IMR-90 (cell line): ENCODE measurements at regions not wholly inside any gene's neighbourhood (a gene's known extent, or its start where the extent isn't known, plus 50 kb on each side); places are given as distances from the start of the nearest gene placed in this dataset.

Experiments used
- ATAC-seq: fragments of 200-7000 bp; cut with Tn5 transposase; 2 replicates; pipeline ENCODE4 v1.9.1; 2020; ENCODE audit warnings: low read depth, mild to moderate bottlenecking, moderate library complexity
- BruUV-seq: library from RNA; stranded (reverse); fragments of 400-500 nt; replicated peaks from 2 replicates; lab custom pipeline; 2021; lab: Mats Ljungman, UMichigan
- CTCF ChIA-PET: fragments of 300-600 bp; formaldehyde crosslinking; extraction: SDS; loops from one replicate; lab custom pipeline; 2021; ENCODE audit warnings: antibody characterized with exemption; lab: Yijun Ruan, JAX
- POLR2A ChIA-PET: fragments of 300-600 bp; sonication (Branson Sonifier 250); formaldehyde crosslinking; loops from one replicate; lab custom pipeline; 2022; ENCODE audit warnings: antibody characterized with exemption; ENCODE audit not compliant: unreplicated experiment; lab: Charles Lee
- DNase-seq: peaks from one replicate; pipeline ENCODE4 v3.0.0; 2013
- H2AFZ ChIP-seq: replicated peaks from 2 replicates; pipeline ENCODE3; 2013; ENCODE audit warnings: low read length, mild to moderate bottlenecking; ENCODE audit not compliant: poor library complexity
- H2AK5ac ChIP-seq: 2 replicates; pipeline ENCODE4 v1.6.1; 2013; ENCODE audit warnings: low read depth, low read length, inconsistent platforms
- H2AK9ac ChIP-seq: replicated peaks from 2 replicates; pipeline ENCODE3; 2013; ENCODE audit warnings: mild to moderate bottlenecking, low read depth, low read length, moderate library complexity; ENCODE audit not compliant: poor library complexity
- H2BK120ac ChIP-seq: 2 replicates; pipeline ENCODE4 v1.6.1; 2013; ENCODE audit warnings: low read depth, low read length, inconsistent platforms
- H2BK15ac ChIP-seq: 3 replicates; pipeline ENCODE4 v1.6.1; 2013; ENCODE audit warnings: low read depth, low read length, inconsistent platforms
- H2BK20ac ChIP-seq: 2 replicates; pipeline ENCODE4 v1.6.1; 2013; ENCODE audit warnings: low read depth, mild to moderate bottlenecking, inconsistent platforms, low read length, moderate library complexity
- H2BK5ac ChIP-seq: 2 replicates; pipeline ENCODE4 v1.6.1; 2013; ENCODE audit warnings: mild to moderate bottlenecking, low read depth, low read length, inconsistent platforms; ENCODE audit not compliant: poor library complexity, severe bottlenecking
- H3K14ac ChIP-seq: replicated peaks from 2 replicates; pipeline ENCODE4 v1.6.1; 2013; ENCODE audit warnings: low read depth, low read length, inconsistent platforms
- H3K18ac ChIP-seq: 2 replicates; pipeline ENCODE4 v1.6.1; 2013; ENCODE audit warnings: low read depth, low read length, control low read depth
- H3K23ac ChIP-seq: 2 replicates; pipeline ENCODE4 v1.6.1; 2013; ENCODE audit warnings: low read depth, low read length, inconsistent platforms
- H3K27ac ChIP-seq: 2 replicates; pipeline ENCODE4 v1.5.1; 2013; ENCODE audit warnings: mild to moderate bottlenecking, control low read depth, low read length; ENCODE audit not compliant: insufficient read depth
- H3K27me3 ChIP-seq: 2 replicates; pipeline ENCODE4 v1.6.1; 2013; ENCODE audit warnings: low read length; ENCODE audit not compliant: control insufficient read depth, insufficient read depth
- H3K36me3 ChIP-seq: 2 replicates; pipeline ENCODE4 v1.6.1; 2013; ENCODE audit warnings: low read length, mixed read lengths; ENCODE audit not compliant: control insufficient read depth, insufficient read depth
- H3K4ac ChIP-seq: 2 replicates; pipeline ENCODE4 v1.6.1; 2013; ENCODE audit warnings: low read depth, low read length, inconsistent platforms
- H3K4me1 ChIP-seq: 2 replicates; pipeline ENCODE4 v1.6.1; 2013; ENCODE audit warnings: low read length, mixed read lengths; ENCODE audit not compliant: control insufficient read depth, insufficient read depth
- H3K4me2 ChIP-seq: 2 replicates; pipeline ENCODE4 v1.6.1; 2013; ENCODE audit warnings: low read depth, mild to moderate bottlenecking, control low read depth, low read length, moderate library complexity
- H3K4me3 ChIP-seq: 2 replicates; pipeline ENCODE4 v1.5.1; 2013; ENCODE audit warnings: low read depth, mild to moderate bottlenecking, control low read depth, low read length, moderate library complexity; ENCODE audit not compliant: insufficient read depth
- H3K56ac ChIP-seq: 2 replicates; pipeline ENCODE4 v1.6.1; 2013; ENCODE audit warnings: low read length, inconsistent platforms; ENCODE audit not compliant: insufficient read depth; ENCODE audit errors: extremely low read depth
- H3K79me1 ChIP-seq, 2 experiments: 2 replicates each; pipeline ENCODE4 v1.6.1; 2013; ENCODE audit warnings: low read length in 2 of 2, inconsistent platforms in 1 of 2, low read depth in 1 of 2
- H3K9ac ChIP-seq: 2 replicates; pipeline ENCODE4 v1.6.1; 2013; ENCODE audit warnings: low read depth, low read length, control low read depth
- H3K9me1 ChIP-seq: 2 replicates; pipeline ENCODE4 v1.6.1; 2013; ENCODE audit warnings: low read length, inconsistent platforms; ENCODE audit not compliant: insufficient read depth
- H3K9me3 ChIP-seq: 2 replicates; pipeline ENCODE4 v1.6.1; 2013; ENCODE audit warnings: low read length; ENCODE audit not compliant: control insufficient read depth, insufficient read depth
- H4K20me1 ChIP-seq: 2 replicates; pipeline ENCODE4 v1.6.1; 2013; ENCODE audit warnings: low read length, inconsistent platforms; ENCODE audit not compliant: insufficient read depth
- H4K5ac ChIP-seq: 2 replicates; pipeline ENCODE4 v1.6.1; 2013; ENCODE audit warnings: mild to moderate bottlenecking, low read depth, low read length, control low read depth
- H4K8ac ChIP-seq, 2 experiments: 2 replicates each; pipeline ENCODE4 v1.6.1; 2013; ENCODE audit warnings: low read depth in 2 of 2, low read length in 2 of 2, control low read depth in 1 of 2, inconsistent platforms in 1 of 2
- H4K91ac ChIP-seq: 2 replicates; pipeline ENCODE4 v1.6.1; 2013; ENCODE audit warnings: low read depth, low read length, inconsistent platforms; ENCODE audit not compliant: insufficient read depth
- BHLHE40 ChIP-seq: fragments of 150-350 bp; IDR thresholded peaks from 2 replicates; pipeline ENCODE4 v1.6.1; 2016; ENCODE audit warnings: mild to moderate bottlenecking, low read depth, low read length
- CEBPB ChIP-seq: IDR thresholded peaks from 2 replicates; pipeline ENCODE4 v1.6.1; 2012; ENCODE audit warnings: low read depth, low read length, improper control_type of control experiment
- CHD1 ChIP-seq: IDR thresholded peaks from 2 replicates; pipeline ENCODE4 v1.6.1; 2012; ENCODE audit warnings: low read depth, low read length, improper control_type of control experiment
- CTCF ChIP-seq: conservative IDR thresholded peaks from 2 replicates; pipeline ENCODE4 v1.5.1; 2012; ENCODE audit warnings: mild to moderate bottlenecking, low read depth, low read length, improper control_type of control experiment
- FOS ChIP-seq: fragments of 150-350 bp; IDR thresholded peaks from 2 replicates; pipeline ENCODE4 v1.6.1; 2016; ENCODE audit warnings: low read depth, low read length
- MAFK ChIP-seq: IDR thresholded peaks from 2 replicates; pipeline ENCODE4 v1.6.1; 2012; ENCODE audit warnings: low read depth, low read length, improper control_type of control experiment
- MAZ ChIP-seq: IDR thresholded peaks from 2 replicates; pipeline ENCODE4 v1.6.1; 2012; ENCODE audit warnings: low read depth, mild to moderate bottlenecking, low read length, improper control_type of control experiment, moderate library complexity, borderline replicate concordance
- MXI1 ChIP-seq: IDR thresholded peaks from 2 replicates; pipeline ENCODE4 v1.6.1; 2012; ENCODE audit warnings: low read depth, mild to moderate bottlenecking, low read length, moderate library complexity, borderline replicate concordance
- NFE2L2 ChIP-seq: fragments of 150-350 bp; IDR thresholded peaks from 2 replicates; pipeline ENCODE4 v1.6.1; 2016; ENCODE audit warnings: low read depth, mild to moderate bottlenecking, low read length
- POLR2A ChIP-seq: IDR thresholded peaks from 2 replicates; pipeline ENCODE4 v1.6.1; 2012; ENCODE audit warnings: mild to moderate bottlenecking, low read depth, low read length
- RAD21 ChIP-seq: IDR thresholded peaks from 2 replicates; pipeline ENCODE4 v1.6.1; 2012; ENCODE audit warnings: low read length, improper control_type of control experiment
- RCOR1 ChIP-seq: IDR thresholded peaks from 2 replicates; pipeline ENCODE4 v1.6.1; 2012; ENCODE audit warnings: mild to moderate bottlenecking, low read length, improper control_type of control experiment; ENCODE audit not compliant: insufficient replicate concordance
- RFX5 ChIP-seq: IDR thresholded peaks from 2 replicates; pipeline ENCODE4 v1.8.0; 2012; ENCODE audit warnings: low read depth, mild to moderate bottlenecking, low read length, moderate library complexity
- SMC3 ChIP-seq: fragments of 150-350 bp; IDR thresholded peaks from 2 replicates; pipeline ENCODE4 v1.6.1; 2016; ENCODE audit warnings: low read depth, mild to moderate bottlenecking, antibody characterized with exemption, low read length, moderate library complexity
- WGBS, 2 experiments: methylation state at CpG; one replicate each; pipeline versions ENCODE4 v1.1.5 to v1.1.7; 2013; ENCODE audit warnings: missing lambda C conversion rate in 2 of 2; ENCODE audit not compliant: insufficient read length in 1 of 2; ENCODE audit errors: extremely low coverage in 2 of 2; 5-methylcytosine and 5-hydroxymethylcytosine counted together
- dilution Hi-C: fragments of 300-500 bp; cut with HindIII; formaldehyde crosslinking; loops from one replicate; pipeline ENCODE4 v1.14.3; 2018; ENCODE audit warnings: low sequenced_read_pairs; ENCODE audit not compliant: unreplicated experiment
- in situ Hi-C: fragments of 300-500 bp; cut with MboI; formaldehyde crosslinking; loops from 3 replicates; pipeline ENCODE4 v1.14.3; 2019; ENCODE audit warnings: low sequenced_read_pairs, inconsistent platforms, mixed read lengths
- intact Hi-C: fragments of 100-400 bp; cut with micrococcal nuclease; formaldehyde crosslinking; loops from 2 replicates; pipeline ENCODE4 v1.10.0; 2022
- TF ChIP-seq, protein P1 (sequence below): fragments of 150-350 bp; IDR thresholded peaks from 2 replicates; pipeline ENCODE4 v1.6.1; 2017; ENCODE audit warnings: mild to moderate bottlenecking, antibody characterized with exemption, low read length, low read depth
- TF ChIP-seq, protein P2 (sequence below): fragments of 150-350 bp; IDR thresholded peaks from 2 replicates; pipeline ENCODE4 v1.6.1; 2016; ENCODE audit warnings: low read depth, mild to moderate bottlenecking, low read length, moderate library complexity, borderline replicate concordance

- POLR2A ChIA-PET: no interaction called here
- Histone ChIP-seq H2BK20ac (peak overlapping the region; percentile 77), H3K4me2 (no peak overlapping the region)
Observed at GRCh38 chr9:21685502-21685901, 116.9 kb upstream of the MTAP start.

More at GRCh38 chr9:21685502-21685901, 116.9 kb upstream of the MTAP start:
- Histone ChIP-seq H2AK9ac (no peak overlapping the region), H3K4me1 (peaks cover 32% of the 10 kb centered on the region), H2AK5ac (peak overlapping the region; percentile 79), H4K20me1 (no peaks in the 10 kb centered on the region), H2AFZ (no peak overlapping the region), H3K79me1 (peaks cover 3 to 14% of the 10 kb centered on the region in 2 experiments; a peak in 2 of 4 replicates), H3K23ac (peak overlapping the region; percentile 14; the same call in 1 of the 2 replicates), H3K14ac (peak overlapping the region; percentile 88), H3K9ac (no peak overlapping the region), H2BK15ac (peak overlapping the region; percentile 33; the same call in 1 of the 3 replicates), H3K4me3 (no peak overlapping the region), H4K8ac (peak overlapping the region; percentile 11 to 33; a peak in 3 of 4 replicates), H3K9me1 (peaks cover 20% of the 10 kb centered on the region), H3K4ac (peak overlapping the region; percentile 76), H3K36me3 (no peaks in the 10 kb centered on the region), H4K91ac (peak overlapping the region; percentile 29), H3K18ac (peak overlapping the region; percentile 10; the same call in 1 of the 2 replicates), H2BK5ac (peak overlapping the region; percentile 10), H3K56ac (no peak overlapping the region), H3K9me3 (no peaks in the 10 kb centered on the region), H4K5ac (peak overlapping the region; percentile 6; the same call in 1 of the 2 replicates), H3K27me3 (no peaks in the 10 kb centered on the region), H3K27ac (no peak overlapping the region; the same call in 1 of the 2 replicates), H2BK120ac (peak overlapping the region; percentile 85)
- BruUV-seq: no TSS peak
- DNase-seq: no peak
- intact Hi-C loops: loop anchor here (5.0 kb wide), 1 partner anchor 102 kb away; no protein-coding TSS in a partner anchor
- CTCF ChIA-PET: no interaction called here
- no peak for TF ChIP-seq CEBPB
- TF ChIP-seq FOS: no peak
- no peak for TF ChIP-seq RCOR1
- no peak for TF ChIP-seq SMC3
- TF ChIP-seq CTCF: no peak
- no peak for TF ChIP-seq MAFK
- TF ChIP-seq, protein P1, sequence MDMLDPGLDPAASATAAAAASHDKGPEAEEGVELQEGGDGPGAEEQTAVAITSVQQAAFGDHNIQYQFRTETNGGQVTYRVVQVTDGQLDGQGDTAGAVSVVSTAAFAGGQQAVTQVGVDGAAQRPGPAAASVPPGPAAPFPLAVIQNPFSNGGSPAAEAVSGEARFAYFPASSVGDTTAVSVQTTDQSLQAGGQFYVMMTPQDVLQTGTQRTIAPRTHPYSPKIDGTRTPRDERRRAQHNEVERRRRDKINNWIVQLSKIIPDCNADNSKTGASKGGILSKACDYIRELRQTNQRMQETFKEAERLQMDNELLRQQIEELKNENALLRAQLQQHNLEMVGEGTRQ: no peak
- TF ChIP-seq BHLHE40: no peak
- no peak for TF ChIP-seq POLR2A
- TF ChIP-seq, protein P2, sequence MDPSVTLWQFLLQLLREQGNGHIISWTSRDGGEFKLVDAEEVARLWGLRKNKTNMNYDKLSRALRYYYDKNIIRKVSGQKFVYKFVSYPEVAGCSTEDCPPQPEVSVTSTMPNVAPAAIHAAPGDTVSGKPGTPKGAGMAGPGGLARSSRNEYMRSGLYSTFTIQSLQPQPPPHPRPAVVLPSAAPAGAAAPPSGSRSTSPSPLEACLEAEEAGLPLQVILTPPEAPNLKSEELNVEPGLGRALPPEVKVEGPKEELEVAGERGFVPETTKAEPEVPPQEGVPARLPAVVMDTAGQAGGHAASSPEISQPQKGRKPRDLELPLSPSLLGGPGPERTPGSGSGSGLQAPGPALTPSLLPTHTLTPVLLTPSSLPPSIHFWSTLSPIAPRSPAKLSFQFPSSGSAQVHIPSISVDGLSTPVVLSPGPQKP: no peak
- no peak for TF ChIP-seq NFE2L2
- no peak for TF ChIP-seq RFX5
- TF ChIP-seq MAZ: no peak
- TF ChIP-seq CHD1: no peak
- TF ChIP-seq RAD21: no peak
- TF ChIP-seq MXI1: no peak
- ATAC-seq: no peak
- WGBS, 2 experiments: 90% methylated on average over 2 of the region's 6 CpGs; no CpG with 5 or more reads in 1 of the 2 experiments
- dilution Hi-C loops: no loop called here
- in situ Hi-C loops: loop anchor here (5.0 to 25.0 kb wide), 2 partner anchors 102 to 128 kb away; no protein-coding TSS in a partner anchor
